GM21423 (cell line): ENCODE measurements at regions not wholly inside any gene's neighbourhood (a gene's known extent, or its start where the extent isn't known, plus 50 kb on each side); places are given as distances from the start of the nearest gene placed in this dataset.
"Not testable (repeated sequence)": the region's sequence is repeated elsewhere in the genome, so short reads cannot be mapped to it uniquely, and the experiment has no call there.

Experiments used
- ATAC-seq: cut with Tn5 transposase; IDR thresholded peaks from one replicate; pipeline ENCODE4 v1.9.1; 2021; ENCODE audit warnings: mild to moderate bottlenecking, moderate library complexity; ENCODE audit not compliant: unreplicated experiment

DNA sequence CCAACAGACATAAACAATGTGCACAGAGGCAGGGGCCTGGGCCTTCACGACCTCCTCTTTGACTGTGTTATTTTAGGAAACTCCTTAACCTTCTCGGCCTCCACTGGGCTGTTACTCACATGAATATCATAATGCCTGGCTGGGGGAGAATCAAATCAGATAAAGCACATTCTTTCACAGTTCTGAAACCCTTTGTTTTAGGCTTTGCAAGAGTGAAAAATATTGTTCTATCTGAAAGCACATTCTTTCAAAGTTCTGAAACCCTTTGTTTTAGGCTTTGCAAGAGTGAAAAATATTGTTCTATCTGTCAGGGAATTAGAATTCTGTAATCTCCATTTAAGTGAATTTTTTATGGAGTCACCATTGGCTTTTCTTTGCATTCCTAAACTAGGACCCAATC is 50.7 kb upstream of the SYNDIG1 start:
- ATAC-seq = no peak

DNA sequence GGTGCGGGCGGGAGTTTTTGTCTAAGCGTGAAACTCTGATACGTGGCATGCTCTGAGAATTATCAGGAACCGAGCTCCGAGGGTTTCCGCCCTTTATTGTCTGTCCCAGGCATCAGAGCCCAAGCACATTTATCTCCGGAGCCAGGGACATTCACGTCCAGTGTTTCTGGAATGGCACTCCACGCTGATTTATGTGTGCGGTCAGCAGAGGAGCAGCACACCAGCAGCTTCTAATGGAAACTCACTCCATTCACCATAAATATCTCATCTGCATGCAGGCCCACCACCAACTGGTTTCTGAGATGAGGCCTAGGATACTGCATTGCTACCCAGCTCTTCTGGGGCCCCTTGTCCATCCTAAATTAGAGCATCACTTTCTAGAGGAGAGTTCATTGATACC is 51.9 kb upstream of the SYNDIG1 start:
- no peak for ATAC-seq

GRCh38 chr20:24415444-24415843 is 54.0 kb upstream of the SYNDIG1 start:
- not testable (repeated sequence) for ATAC-seq

DNA sequence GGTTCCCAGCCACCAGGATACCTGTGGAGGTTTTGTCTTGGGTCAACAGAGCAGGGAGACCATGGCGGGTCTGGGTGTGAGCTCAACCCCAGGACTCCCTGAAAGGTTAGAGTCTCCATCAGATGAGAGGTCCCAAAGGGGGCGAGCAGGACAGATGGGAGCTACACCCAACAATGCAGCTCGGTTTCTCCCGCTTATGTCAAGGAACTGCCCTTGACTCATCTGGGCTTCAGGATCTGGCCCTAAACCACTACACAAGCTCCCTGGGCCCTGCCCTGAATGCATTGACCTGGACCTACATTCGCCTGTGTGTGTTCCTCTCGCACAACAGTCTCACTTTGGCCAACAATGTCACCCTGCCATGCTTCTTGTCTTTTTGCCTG is 57.6 kb upstream of the SYNDIG1 start:
- no peak for ATAC-seq

- no peak for ATAC-seq
Observed at GRCh38 chr20:24411003-24411833, 58.2 kb upstream of the SYNDIG1 start.

GRCh38 chr20:24407151-24407550 is 62.3 kb upstream of the SYNDIG1 start:
- no peak for ATAC-seq

GRCh38 chr20:24406750-24407149 is 62.7 kb upstream of the SYNDIG1 start:
- no peak for ATAC-seq

- no peak for ATAC-seq
Observed at GRCh38 chr20:24406251-24406650, 63.2 kb upstream of the SYNDIG1 start.

DNA sequence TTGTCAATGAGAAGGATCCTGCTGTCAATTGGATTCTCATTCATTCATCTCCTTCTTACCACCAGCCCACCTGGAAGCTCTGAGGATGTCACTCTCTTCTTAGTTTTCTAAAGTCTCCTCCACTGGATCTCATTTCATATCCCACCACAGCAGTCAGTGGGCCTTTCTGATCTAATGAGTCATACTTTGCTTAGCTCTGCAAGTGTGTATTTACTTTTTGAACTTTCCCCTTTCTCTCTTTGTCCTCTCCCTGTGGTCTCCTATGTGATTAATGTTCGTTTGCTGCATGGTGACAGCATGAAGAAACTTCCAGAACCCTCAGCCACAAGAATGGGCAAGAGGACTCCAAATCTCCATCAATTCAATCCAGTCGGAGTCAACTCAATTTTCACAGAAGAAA is 63.6 kb upstream of the SYNDIG1 start:
- no peak for ATAC-seq

- ATAC-seq = no peak
Observed at GRCh38 chr20:24403406-24403805, 66.0 kb upstream of the SYNDIG1 start.

DNA sequence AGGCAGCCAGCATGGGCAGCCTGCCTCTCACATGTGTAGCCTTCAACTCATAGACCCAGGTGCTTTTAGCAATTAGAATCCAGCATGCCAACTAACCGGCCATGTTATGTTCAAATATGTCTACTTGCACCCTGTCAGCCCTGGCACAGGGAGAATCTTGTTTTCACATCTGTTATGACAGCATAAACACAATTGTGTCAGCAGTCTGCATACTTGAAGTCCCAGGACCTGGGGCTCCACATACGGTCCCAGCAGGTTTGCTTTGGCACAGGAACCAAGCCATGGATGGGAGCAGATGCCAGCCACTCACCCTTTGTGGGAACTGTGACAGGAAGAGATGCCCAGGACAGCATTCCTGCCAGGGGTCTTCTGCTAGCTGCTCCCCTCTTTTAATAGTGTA is 67.2 kb upstream of the SYNDIG1 start:
- no peak for ATAC-seq

- ATAC-seq = no peak
Observed at GRCh38 chr20:24395151-24395550, 74.3 kb upstream of the SYNDIG1 start.

- no peak for ATAC-seq
Observed at GRCh38 chr20:24393903-24394302, 75.5 kb upstream of the SYNDIG1 start.

GRCh38 chr20:24392612-24393011 is 76.8 kb upstream of the SYNDIG1 start:
- ATAC-seq = no peak

DNA sequence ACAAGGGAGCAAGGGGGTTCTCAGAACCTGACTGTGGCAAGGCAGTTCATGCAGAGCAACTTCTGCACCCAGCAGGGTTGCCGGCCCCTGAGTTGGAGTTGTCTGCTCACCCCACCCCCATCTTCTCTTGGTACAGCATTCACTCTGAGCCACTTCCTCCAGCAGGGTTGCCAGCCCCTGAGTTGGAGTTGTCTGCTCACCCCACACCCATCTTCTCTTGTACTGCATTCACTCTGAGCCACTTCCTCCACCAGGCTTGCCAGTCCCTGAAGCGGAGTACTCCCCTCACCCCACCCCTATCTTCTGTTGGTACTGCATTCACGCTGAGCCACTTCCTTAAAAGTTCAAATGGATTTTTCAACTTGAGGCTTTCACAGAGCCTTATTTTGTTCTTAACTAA is 79.7 kb upstream of the SYNDIG1 start:
- ATAC-seq = no peak

- no peak for ATAC-seq
Observed at GRCh38 chr20:24388828-24389380, 80.5 kb upstream of the SYNDIG1 start.

- no peak for ATAC-seq
Observed at GRCh38 chr20:24385547-24385946, 83.9 kb upstream of the SYNDIG1 start.

DNA sequence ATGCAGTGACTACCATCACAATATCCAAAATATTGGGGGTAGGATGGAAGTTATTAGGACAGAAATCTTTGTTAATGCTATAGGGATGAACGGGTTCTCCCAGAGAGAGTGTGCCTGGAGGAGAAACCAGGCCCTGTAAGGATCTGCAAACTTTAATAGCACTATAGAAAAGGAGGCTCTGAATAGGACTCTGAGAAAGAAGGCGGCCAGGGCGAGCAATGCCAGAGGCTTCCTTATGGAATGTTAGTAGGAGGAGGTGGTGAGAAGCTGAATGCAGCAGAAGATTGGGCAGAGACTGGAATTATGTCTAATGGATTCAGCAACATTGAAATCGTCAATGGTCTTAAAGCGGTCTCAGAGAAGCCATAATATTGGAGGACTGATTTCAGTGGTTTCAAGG is 84.6 kb upstream of the SYNDIG1 start:
- no peak for ATAC-seq

GRCh38 chr20:24382743-24383142 is 86.7 kb upstream of the SYNDIG1 start:
- ATAC-seq = no peak

DNA sequence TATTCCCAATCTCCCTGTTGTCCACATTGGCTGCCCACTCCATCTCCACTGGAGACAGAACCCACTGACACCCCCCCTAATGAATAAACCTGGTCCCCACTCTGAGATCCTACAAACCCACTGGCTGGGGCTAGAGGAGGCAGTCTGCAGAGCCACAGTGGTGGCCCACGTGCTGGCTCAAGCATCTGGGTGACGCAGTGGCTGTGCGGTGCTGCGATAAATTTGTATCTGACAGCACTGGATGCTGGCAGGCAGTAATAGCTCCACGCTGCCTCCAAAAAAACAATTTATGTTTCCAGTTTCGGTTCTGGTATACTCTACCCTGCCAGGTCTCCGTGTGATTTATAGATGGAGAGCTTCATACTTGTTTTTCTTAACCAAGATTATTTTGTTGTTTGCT is 87.1 kb upstream of the SYNDIG1 start:
- no peak for ATAC-seq

DNA sequence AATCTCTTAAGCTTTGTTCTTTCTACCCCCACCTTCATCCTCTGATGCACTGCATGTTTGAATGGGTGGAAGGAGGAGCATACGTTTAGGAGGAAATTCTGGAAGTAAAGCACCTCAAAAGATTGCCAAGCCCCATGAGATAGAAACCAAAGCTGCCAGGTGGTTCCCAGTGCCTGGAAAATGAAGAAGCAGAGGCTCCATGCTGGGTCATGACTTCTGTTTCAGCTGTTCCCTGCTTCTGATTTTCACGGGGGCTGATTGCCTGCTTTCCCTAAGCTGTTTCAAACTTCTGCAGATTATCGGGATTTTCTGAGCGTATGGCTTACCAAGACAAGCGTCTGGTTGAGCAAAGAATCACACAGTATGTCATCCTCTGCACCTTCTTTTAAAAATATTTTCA is 87.5 kb upstream of the SYNDIG1 start:
- ATAC-seq = no peak

DNA sequence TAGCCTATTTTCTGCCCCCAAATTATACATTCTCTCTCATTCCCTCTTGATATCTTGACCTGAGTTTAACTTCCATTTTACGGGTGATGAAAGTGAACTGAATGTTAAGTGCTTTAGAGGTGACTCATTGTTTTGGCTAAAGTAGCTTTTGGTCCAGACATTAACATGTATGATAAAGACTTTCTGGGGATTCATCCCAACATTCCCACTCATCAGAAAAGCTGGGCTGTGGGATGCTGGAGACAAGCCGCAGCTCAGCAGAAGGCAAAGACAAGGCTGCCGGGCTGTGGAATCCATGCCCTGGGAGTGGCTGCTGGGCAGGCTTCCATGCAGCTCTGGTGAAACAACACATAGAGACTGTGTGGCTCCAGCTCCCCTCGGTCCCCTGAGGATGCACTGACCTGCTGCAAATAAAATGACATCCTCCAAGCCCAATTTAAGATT is 89.9 kb upstream of the SYNDIG1 start:
- no peak for ATAC-seq
